GM04503 (cell line): ENCODE measurements at regions not wholly inside any gene's neighbourhood (a gene's known extent, or its start where the extent isn't known, plus 50 kb on each side); places are given as distances from the start of the nearest gene placed in this dataset.

Experiments
- DNase-seq: peaks from one replicate; pipeline ENCODE4 v3.0.0-alpha.2; 2012; ENCODE audit warnings: low read depth

DNA sequence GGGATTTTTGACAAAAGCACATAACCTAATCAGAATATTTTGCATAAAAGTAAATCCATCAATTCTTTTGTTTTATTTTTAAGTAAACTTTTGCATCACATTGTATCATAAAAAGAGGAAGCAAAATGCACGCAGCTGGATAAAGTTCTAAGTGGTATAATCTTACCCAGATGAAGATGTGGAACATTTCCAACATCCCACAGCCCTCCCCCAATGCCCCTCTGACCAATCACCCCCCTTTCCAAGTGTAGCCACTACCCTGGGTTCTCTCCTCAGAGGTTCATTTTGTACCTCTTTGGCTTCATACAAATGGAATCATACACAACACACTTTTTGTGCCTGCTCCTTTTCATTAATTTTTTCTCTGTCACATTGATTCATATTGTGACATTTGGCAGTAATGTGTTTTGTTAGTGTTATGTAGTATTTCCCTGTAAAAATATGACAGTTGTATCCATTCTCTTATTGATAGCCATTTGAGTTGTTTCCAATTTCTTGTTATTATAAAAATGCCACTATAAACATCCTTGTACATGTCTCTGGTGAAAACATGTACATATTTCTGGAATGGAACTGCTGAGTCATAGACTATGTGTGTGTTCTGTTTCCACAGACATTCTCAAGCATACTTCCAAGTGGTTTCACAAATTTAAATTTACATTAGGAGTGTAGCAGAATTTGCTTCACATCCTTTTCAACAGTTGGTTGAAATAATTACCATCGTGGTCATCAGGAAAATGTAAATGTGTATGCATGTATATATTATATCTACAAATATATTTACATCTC is 92.9 kb upstream of the SYNDIG1 start:
- DNase-seq: no peak

DNA sequence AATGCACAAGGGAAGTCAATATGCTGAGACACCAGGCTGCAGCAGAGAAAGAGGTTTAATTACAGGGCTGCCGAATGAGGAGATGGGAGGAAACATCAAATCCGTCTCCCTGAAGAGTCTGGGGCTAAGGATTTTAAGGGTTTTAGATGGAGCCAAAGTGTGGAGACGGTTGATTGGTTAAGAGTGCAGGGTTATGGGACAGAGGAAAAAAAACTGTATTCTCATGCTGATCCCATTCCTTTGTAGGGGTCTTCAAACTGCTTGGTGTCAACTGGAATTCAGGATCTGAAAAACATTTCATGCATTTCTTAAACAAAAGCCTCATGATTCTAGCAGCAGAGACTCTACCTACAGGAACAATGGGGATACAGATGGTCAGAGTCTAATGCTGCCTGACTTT is 96.1 kb upstream of the SYNDIG1 start:
- DNase-seq: no peak

DNA sequence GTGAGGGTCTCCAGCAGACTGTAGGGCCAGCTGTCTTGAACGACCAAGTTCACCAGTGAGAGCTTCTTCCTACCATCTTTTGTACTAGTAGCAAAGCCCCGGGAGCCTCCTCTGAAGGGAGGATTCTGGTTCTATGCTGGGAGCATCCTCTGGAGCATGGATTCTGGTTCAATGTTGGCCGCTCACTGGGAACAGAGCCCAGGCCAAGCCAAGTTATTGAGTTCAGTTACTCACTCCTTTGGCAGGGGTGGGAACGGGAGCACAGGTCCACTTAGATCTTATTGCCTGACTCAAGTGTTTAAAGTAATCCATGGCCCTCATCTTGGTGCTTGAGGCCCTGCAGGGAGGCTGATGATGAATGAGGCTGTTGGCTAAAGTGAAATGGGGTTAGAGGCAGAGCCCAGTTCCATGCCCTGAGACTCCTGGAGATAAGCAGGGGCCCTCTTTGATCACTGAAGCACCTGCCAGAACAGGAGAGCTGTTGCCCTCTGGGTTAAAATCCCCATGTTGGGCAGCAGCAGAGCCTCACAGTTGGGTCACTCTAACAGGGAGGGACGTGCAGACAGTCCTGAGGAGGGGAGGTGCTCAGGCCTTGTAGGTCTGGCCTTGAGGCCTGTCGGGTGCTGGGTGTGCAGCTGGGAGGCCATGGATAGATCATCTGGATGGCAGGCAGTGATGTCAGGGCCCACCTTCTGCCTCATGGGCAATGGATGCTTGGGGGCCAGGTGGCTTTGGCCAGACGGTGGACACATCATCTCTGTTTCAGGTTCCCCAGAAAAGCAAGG is 98.3 kb upstream of the SYNDIG1 start:
- no peak for DNase-seq

DNA sequence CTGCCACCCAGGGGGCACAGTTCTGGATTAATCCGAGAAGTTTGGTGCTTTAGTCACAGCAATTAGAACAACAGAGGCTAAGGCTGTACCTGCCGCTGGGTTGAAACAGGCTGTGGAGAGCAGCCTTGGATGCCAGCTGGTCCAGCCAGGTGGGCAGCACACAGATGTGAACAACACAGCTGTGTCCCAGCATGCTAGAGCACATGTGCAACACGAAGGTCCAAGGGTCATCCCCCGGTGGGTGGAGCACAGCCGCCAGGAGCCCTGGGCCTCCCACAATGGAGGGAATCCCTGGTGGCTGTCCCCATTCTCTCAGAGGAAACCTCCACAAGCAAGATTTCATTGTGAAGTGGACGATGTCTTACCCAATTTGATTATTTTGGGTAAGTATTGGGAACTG is 99.2 kb upstream of the SYNDIG1 start:
- no peak for DNase-seq

DNA sequence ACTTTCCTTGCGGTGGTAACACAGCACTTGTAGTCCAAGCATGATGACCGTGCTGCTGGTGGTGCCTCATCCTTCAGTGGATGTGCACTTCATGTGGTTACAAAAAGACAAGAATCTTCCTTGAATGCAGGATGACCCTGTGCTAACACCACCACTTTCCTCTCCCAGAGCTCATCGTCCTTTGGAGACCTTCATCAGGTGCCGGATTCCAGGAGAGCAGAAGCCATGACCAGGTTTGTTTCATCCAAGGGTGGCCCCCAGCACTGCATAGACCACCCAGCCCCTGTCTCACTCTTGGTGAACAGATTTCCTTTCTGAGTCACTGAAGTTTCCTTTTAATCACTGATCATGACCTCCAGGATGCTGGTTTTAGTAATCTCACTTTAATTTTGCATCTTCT is 101.2 kb upstream of the SYNDIG1 start:
- no peak for DNase-seq

DNA sequence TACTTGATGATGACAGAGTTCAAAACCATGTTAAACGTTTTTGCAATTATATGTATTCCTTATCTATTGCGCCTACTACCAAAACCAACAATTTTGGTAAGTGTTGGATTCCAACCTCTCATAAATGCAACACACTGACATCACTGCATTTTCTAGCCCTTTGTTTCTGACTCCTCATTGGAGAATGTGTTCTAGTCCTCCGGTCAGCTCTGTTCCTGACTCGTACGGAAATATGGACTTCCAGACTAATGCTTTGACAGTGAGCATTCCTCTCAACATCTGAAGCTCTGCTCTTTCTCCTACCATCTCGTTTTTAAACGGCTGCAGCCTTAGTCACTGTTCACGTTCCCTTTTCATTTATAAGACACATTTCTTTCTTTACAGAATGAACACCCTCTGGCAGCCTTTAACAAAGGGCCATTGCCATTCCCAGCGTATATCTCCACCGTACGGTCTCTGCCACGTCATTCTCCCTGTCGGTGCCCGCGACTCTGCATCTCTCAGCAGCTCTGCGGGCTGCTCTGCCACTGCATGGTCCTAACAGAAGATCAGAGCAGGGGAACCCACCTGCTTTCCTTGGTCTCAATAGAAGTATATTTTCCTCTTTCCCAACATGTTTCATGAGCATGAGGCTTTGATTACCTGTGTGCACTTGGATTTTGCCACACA is 103.0 kb upstream of the SYNDIG1 start:
- DNase-seq: no peak

DNA sequence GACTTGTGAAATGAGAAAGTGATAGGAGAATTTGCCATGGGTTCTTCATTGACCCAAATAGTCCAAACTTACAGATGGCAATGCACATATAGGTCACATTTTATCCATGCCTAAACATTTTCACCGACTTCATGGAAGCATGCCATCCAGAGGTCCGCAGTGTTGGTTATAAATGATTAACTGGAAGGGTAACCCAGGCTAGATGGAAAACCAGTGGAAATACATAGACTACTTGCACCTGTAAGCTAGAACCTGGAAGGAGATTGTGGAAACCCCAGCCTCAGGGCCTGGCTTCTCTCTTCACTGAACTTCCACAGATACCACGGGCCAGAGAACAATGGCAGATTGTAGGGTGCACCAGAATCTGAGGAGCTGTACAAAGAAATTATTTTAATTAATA is 103.8 kb upstream of the SYNDIG1 start:
- no peak for DNase-seq

DNA sequence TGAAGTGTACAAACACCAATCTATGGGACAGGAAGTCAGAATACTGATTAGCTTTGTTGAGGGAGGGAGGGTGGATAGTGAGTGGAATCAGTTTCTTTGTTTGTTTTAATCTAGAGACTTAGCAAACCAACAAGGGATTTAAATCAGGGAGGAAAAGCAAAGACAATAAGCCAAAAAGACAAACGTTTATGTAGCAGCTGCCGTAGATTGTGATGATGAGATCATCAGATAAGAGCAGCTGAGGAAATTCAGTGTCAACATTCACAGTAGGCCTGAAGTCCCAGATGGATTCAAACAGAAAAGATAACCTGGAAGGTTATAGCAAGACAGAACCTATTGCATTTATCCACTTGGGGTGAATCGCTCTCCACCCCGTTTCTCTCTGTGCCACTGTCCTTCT is 104.9 kb upstream of the SYNDIG1 start:
- DNase-seq: no peak

DNA sequence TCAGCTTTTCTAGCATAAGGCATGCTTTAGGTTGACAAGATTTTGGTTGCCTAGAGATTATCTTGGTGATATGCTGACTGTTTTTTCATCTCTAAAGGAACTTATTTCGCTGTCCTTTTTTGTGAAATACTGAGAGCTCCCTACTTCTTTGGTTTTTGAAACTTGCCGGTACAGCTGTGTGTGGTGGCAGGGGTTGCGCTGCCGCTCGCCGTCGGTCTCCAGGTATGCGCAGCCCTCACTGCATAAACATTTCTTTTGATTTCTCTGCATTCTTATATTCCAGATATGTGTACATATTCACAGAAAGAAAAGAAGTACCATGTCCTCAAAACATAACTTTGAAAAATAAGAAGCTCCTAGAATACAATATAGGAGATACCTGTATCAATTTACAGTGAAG is 106.4 kb upstream of the SYNDIG1 start:
- DNase-seq: no peak

DNA sequence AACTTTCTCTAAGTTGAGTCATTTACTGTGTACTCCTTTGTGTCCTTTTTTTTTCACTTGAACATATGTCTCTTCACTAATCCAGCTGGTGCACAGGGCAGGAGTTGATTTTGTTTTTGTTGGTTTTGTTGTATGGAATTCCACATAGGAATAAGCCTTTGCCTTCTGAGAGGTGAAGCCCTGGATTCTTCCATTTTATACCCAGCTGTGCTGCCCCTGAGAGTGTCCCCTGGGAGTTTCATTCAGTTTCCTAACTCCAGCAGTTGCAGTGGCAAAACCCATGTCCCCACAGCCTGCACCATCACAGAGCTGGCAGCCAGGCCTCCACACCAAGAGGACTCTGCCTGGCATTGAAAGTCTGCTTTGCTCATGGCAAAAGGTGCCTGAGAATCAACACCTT is 107.3 kb upstream of the SYNDIG1 start:
- no peak for DNase-seq

DNA sequence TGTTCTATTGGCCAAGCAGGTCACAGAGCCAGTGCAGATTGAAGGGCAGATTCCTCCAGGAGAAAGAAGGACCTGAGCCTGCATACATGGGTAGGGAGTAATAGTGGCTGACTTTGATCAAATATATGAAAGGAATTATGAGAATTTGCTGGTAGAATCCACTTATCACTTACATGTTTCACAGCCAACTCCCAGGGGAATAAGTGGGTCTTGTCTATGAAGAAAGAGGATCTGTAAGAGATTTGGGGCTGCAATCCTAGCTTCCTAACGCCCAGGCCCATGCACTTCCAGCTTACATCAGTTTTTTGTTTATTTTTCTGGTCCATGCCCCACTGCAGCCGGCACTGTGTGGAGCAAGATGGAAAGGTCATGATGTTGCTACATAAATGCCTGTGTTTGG is 107.9 kb upstream of the SYNDIG1 start:
- DNase-seq: no peak

DNA sequence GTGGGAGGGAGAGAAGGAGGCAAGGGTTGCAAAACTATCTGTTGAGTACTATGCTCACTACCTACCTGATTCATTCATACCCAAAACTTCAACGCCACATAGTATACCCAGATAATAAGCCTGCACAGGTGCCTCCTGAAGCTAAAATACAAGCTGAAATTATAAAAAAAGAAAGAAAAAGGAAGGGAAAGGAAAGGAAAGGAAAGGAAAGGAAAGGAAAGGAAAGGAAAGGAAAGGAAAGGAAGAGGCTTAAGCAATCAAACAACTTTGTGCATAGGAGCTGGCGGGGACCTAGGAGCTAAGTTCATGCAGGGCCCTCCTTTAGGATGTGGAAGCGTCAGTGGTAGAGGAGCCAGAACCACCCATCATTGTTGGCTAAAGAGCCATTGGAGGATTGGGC is 108.9 kb upstream of the SYNDIG1 start:
- DNase-seq: no peak

DNA sequence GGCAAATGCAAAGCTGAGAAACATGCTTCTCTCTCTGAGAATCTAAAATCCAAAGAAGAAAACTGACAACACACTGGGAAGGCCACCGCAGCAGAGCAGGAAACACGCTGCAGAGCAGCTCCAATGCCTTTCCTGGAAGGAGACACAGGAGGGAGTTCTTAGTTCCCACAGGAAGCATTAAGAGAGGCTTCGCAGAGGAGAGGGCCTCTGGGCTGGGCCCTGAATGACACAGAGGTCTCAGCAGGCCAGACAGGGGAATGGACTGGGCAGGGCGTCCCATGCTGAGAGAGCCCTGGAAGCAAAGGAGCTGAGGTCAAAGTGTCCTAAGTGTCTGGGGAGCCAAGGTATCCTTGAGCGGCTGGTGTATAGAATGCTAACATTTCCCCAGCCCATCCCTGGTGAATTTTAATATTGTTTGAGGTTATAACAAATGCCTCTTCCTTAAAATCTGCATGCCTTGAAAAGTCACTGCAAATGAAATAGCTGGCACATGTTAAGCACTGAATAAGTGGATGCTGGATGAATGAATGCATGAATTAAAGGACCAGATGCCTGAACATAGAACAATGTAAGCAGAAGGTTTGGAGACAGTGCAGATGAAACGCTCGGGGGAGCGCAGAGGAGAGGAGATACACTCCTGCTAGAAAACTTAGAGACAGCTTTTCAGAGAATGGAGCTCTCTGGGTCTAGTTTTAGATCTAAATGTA is 110.0 kb upstream of the SYNDIG1 start:
- DNase-seq: no peak

DNA sequence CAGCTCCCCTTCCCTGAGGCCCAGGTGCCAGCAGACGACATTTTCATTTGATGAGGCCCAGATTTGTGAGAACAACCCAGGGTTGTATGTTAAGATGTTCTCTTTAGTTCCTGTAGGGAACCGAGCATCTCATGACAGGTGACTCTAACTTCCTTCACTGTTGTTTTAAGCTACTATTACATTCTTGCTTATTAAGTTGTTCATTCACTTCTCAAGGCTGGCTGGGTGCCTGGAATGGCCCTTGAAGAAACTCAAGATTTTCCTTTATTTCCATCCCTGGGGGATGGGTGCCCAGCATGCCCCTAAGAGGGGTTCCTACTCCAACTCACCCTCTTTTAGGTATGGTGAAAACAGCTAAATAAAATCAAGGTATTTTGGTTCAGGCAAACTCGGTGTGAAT is 111.5 kb upstream of the SYNDIG1 start:
- no peak for DNase-seq

DNA sequence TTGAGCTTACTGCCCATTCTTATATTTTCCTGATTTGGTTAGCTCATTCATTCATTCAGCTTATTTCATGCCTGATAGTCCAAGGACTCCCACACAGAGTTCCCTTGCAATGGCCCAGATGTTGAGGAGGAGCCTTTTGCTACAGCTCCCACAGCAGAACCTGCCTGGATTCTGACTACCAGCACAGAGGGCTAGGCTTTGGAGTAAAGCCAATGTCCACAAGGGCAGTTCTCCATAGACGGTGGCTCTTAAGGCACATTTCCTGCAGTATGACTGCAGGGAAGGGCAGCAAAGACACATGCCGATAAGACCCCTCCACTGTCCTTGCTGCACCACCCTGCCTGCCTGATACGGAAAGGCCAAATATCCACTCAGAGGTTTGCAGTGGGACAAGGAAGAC is 112.3 kb upstream of the SYNDIG1 start:
- DNase-seq: no peak

DNA sequence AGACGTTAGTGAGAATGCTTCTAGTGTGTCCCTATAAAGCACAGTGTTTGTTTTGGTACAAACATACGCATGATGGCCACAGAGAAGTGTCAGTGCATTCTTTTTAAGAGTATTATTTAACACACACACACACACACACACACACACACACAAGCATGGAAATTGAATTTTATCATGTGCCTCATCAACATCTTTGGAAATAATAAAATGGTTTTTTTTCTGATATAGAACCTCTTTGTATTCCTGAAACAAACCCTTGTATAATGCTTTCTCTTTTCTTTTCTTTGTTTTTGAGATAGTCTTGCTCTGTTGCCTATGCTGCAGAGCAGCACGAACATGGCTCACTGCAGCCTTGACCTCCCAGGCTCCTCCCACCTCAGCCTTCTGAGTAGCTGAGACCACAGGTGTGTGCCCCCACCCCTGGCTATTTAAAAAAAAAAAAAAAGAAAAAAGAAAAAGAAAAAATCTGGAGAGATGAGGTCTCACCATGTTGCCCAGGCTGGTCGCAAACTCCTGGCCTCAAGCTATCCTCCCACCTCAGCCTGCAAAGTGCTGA is 116.2 kb upstream of the SYNDIG1 start:
- DNase-seq: no peak

DNA sequence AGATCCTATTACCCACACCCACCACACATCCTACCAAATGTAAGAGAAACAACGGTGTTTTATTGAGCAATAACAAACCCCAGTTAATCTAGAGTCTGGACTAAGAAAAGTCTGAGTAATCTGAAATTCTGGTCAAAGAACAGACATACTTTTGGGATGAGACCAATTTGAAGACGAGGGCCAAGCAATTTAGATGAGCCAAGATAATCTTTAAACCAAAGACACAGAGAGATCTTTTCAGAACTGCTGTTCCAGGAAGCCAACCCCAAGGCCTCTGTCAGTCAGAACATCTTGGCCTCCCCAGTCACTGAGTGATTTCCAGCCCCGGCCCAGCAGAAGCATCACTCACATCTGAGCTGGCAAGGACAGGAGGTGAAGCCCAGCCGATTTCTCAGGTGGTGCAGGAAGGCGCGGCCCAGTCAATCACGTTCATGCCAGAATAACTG is 118.5 kb upstream of the SYNDIG1 start:
- no peak for DNase-seq

DNA sequence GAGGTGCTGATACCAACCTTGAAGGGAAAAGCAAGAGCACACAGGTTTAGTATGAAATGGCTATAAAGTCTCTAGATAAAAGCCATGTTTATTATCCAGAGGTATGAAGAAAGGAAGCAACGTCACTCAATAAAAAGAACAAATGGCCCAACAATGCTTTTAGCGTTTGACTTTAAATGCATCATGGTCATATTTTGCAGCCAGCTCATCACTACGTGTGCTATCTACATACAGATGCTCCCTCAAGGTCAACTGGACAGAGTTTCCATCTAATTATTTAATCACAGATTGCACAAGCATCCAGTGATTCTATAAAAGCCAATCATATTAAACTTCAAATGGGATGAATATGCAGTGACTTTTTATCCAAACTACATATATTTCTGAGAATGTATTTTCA is 127.6 kb upstream of the SYNDIG1 start:
- no peak for DNase-seq

DNA sequence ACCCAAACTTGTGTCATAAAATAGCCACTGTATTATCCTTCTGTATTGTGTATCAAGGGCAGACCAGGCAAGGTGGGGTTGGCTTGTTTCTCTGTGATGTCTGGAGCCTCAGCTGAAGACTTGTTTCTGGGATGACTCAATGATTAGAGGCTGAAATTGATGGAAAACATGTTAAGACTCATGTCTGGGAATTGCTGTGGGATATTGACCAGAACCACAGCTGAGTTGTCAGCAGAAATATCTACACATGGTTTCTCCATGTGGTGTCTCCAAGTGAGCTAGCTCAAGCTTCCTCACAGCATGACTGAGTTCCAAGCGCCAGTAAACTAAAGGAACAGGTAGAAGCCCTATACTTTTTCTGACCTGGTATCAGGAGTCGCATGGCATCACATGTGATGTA is 128.5 kb upstream of the SYNDIG1 start:
- DNase-seq: no peak

DNA sequence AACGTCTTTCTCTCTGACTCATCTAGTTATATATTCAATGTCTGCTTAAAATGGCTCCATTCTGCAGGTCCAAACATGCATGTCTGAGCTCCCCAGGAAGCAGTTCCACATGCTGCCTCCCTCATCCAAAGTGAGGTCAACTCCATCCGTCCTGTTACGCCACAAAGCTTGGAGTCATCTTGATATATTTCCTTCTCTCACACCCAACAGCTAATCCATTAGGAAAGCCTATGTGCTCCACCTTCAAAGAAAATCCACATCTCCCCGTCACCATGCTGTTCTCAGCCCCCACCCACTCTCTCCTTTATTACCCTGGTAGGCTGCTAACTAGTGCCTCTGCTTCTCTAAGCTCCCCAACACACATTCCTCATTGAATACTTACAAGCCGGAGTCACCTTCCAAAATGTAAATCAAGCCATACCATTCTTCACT is 130.2 kb upstream of the SYNDIG1 start:
- no peak for DNase-seq

DNA sequence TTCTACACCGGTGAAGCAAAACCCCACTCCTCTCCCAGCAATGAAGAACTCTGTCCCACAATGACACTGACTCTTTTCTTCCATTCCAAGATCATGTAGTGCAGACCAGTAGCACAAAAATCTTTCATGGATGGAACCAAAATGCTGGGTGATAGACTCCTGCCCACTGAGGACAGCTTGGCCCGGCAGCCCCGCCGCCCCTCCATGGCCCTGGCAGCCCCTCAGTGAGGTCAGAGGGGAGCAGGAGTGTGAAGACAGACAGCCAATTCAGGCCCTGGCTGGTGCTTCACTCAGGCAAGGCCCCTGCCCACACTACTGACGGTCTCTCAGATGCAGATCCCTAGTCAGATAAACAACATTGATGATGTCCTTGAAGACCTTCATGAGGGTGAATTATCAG is 131.9 kb upstream of the SYNDIG1 start:
- DNase-seq: no peak

DNA sequence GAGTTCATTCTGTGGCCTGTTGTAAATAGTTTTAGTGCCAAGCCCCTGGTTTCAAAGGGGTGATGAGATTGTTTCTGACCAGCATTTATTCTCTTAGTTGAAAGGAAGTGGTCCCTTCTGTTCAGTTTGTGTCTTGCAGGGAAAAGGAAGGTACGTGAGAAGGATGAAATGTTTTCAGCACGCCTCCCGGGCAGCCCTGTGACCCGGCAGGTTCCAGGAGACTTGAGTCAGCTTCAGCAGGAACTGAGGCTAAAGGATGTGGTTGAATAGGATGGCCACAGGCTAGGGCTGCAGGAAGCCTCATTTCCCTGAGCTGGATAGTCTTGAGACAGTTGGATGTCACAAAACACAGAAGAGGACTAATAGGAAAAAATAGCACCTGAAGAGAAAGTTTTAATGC is 132.4 kb upstream of the SYNDIG1 start:
- DNase-seq: no peak
